Uterus (tissue), 2 donors: ENCODE measurements at regions not wholly inside any gene's neighbourhood (a gene's known extent, or its start where the extent isn't known, plus 50 kb on each side); places are given as distances from the start of the nearest gene placed in this dataset.

ENCODE experiments used
- POLR2A ChIP-seq, 2 donors: fragments of 450-650 bp; IDR thresholded peaks; one replicate each; pipeline ENCODE4 v1.6.1; 2016; ENCODE audit warnings: antibody characterized with exemption in 2 of 2, mild to moderate bottlenecking in 1 of 2, moderate library complexity in 1 of 2
- TF ChIP-seq, protein P1 (sequence below), 4 experiments: fragments of 200-600 bp in 2 of 4; fragments of 450-650 bp in 2 of 4; sonication (generic) in 2 of 4; IDR thresholded peaks; one replicate each; pipeline ENCODE4 v1.5.1; 2016 to 2019; ENCODE audit warnings: antibody characterized with exemption in 4 of 4, mild to moderate bottlenecking in 2 of 4, moderate library complexity in 1 of 4

- TF ChIP-seq, protein P1, sequence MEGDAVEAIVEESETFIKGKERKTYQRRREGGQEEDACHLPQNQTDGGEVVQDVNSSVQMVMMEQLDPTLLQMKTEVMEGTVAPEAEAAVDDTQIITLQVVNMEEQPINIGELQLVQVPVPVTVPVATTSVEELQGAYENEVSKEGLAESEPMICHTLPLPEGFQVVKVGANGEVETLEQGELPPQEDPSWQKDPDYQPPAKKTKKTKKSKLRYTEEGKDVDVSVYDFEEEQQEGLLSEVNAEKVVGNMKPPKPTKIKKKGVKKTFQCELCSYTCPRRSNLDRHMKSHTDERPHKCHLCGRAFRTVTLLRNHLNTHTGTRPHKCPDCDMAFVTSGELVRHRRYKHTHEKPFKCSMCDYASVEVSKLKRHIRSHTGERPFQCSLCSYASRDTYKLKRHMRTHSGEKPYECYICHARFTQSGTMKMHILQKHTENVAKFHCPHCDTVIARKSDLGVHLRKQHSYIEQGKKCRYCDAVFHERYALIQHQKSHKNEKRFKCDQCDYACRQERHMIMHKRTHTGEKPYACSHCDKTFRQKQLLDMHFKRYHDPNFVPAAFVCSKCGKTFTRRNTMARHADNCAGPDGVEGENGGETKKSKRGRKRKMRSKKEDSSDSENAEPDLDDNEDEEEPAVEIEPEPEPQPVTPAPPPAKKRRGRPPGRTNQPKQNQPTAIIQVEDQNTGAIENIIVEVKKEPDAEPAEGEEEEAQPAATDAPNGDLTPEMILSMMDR (IDR thresholded peaks at IDR 0.05) = no peak
- no peak for TF ChIP-seq POLR2A (IDR thresholded peaks at IDR 0.05)
Measured at GRCh38 chr4:28073860-28074555, 1213.4 kb downstream of the STIM2 start.
